PC-9 (cell line): ENCODE measurements at regions not wholly inside any gene's neighbourhood (a gene's known extent, or its start where the extent isn't known, plus 50 kb on each side); places are given as distances from the start of the nearest gene placed in this dataset.

ENCODE experiments used
- BruUV-seq: library from RNA; stranded (reverse); fragments of 400-500 nt; replicated peaks from 2 replicates; lab custom pipeline; 2021; lab: Mats Ljungman, UMichigan
- CTCF ChIA-PET: fragments of 300-600 bp; sonication (Branson Sonifier 250); formaldehyde crosslinking; loops from one replicate; lab custom pipeline; 2022; ENCODE audit warnings: antibody characterized with exemption; lab: Charles Lee
- POLR2A ChIA-PET: fragments of 300-600 bp; sonication (Branson Sonifier 250); formaldehyde crosslinking; loops from one replicate; lab custom pipeline; 2022; ENCODE audit warnings: antibody characterized with exemption; ENCODE audit not compliant: unreplicated experiment; lab: Charles Lee
- DNase-seq, 2 experiments: peaks; one replicate each; pipeline versions ENCODE4 v3.0.0 to v3.0.0-alpha.2; 2015 to 2022; ENCODE audit warnings: mixed read lengths in 1 of 2
- H2AFZ ChIP-seq: fragments of 200-600 bp; sonication (generic); 2 replicates; pipeline ENCODE4 v1.8.1; 2017; ENCODE audit warnings: antibody characterized with exemption
- H3F3A ChIP-seq: fragments of 200-600 bp; sonication (generic); 2 replicates; pipeline ENCODE4 v1.8.1; 2017; ENCODE audit warnings: antibody characterized with exemption, mild to moderate bottlenecking, low read depth; ENCODE audit not compliant: insufficient read depth
- H3K27ac ChIP-seq: fragments of 200-600 bp; sonication (generic); 2 replicates; pipeline ENCODE4 v1.6.1; 2016; ENCODE audit warnings: mixed run types
- H3K27me3 ChIP-seq: fragments of 200-600 bp; sonication (generic); 2 replicates; pipeline ENCODE4 v1.6.1; 2016; ENCODE audit warnings: low read depth, mixed run types; ENCODE audit not compliant: insufficient read depth
- H3K36me3 ChIP-seq: fragments of 200-600 bp; sonication (generic); 2 replicates; pipeline ENCODE4 v1.6.1; 2016; ENCODE audit warnings: low read depth, mixed run types
- H3K4me1 ChIP-seq: fragments of 200-600 bp; sonication (generic); replicated peaks from 2 replicates; pipeline ENCODE4 v1.6.1; 2016; ENCODE audit warnings: mixed run types; ENCODE audit not compliant: insufficient read depth
- H3K4me2 ChIP-seq: fragments of 200-600 bp; sonication (generic); 2 replicates; pipeline ENCODE4 v1.6.1; 2017; ENCODE audit warnings: mixed run types
- H3K4me3 ChIP-seq: fragments of 200-600 bp; sonication (generic); 2 replicates; pipeline ENCODE4 v1.6.1; 2016; ENCODE audit warnings: mixed run types
- H3K79me2 ChIP-seq: fragments of 200-600 bp; sonication (generic); 2 replicates; pipeline ENCODE4 v1.6.1; 2017; ENCODE audit warnings: low read depth, mixed run types
- H3K9me2 ChIP-seq: fragments of 200-600 bp; sonication (generic); 2 replicates; pipeline ENCODE4 v1.8.1; 2017; ENCODE audit warnings: mild to moderate bottlenecking; ENCODE audit not compliant: insufficient read depth
- H3K9me3 ChIP-seq: fragments of 200-600 bp; sonication (generic); 2 replicates; pipeline ENCODE4 v1.8.1; 2016; ENCODE audit warnings: low read depth; ENCODE audit not compliant: insufficient read depth
- H4K20me1 ChIP-seq: fragments of 200-600 bp; sonication (generic); 2 replicates; pipeline ENCODE4 v1.8.1; 2017; ENCODE audit not compliant: insufficient read depth
- CTCF ChIP-seq: fragments of 200-600 bp; sonication (generic); conservative IDR thresholded peaks from 2 replicates; pipeline ENCODE4 v1.6.1; 2017; ENCODE audit warnings: mixed run types, antibody characterized with exemption, mild to moderate bottlenecking, moderate library complexity
- EZH2 ChIP-seq: fragments of 200-600 bp; sonication (generic); IDR thresholded peaks from 2 replicates; pipeline ENCODE4 v1.8.0; 2017; ENCODE audit warnings: antibody characterized with exemption, low read depth
- intact Hi-C: fragments of 100-400 bp; cut with micrococcal nuclease; formaldehyde crosslinking; loops from one replicate; pipeline ENCODE4 v1.10.0; 2022; ENCODE audit not compliant: unreplicated experiment

GRCh38 chr5:17925276-17925675 lies 291.0 kb downstream of the TAF11L14 start:
- ChIA-PET POLR2A (no interaction called here), CTCF (no interaction called here)
- Histone ChIP-seq H2AFZ (no peak overlapping the region), H3K4me1 (no peaks in the 10 kb centered on the region), H3F3A (no peaks in the 10 kb centered on the region), H3K27ac (no peak overlapping the region), H3K9me3 (no peaks in the 10 kb centered on the region), H3K27me3 (no peaks in the 10 kb centered on the region), H3K4me2 (no peak overlapping the region), H3K4me3 (no peak overlapping the region), H3K36me3 (no peaks in the 10 kb centered on the region), H4K20me1 (no peaks in the 10 kb centered on the region), H3K79me2 (no peaks in the 10 kb centered on the region), H3K9me2 (no peaks in the 10 kb centered on the region)
- TF ChIP-seq EZH2 = no peak
- TF ChIP-seq CTCF = no peak
- DNase-seq = no peak
- intact Hi-C loops = no loop called here
- no TSS peak for BruUV-seq

GRCh38 chr5:17928581-17928981 lies 294.3 kb downstream of the TAF11L14 start:
- no peak overlapping the region for H3K27ac ChIP-seq
- H3K4me3 ChIP-seq = no peak overlapping the region
- no peaks in the 10 kb centered on the region for H3K27me3 ChIP-seq
- POLR2A ChIA-PET = no interaction called here
- BruUV-seq = no TSS peak
- H3F3A ChIP-seq = no peaks in the 10 kb centered on the region
- CTCF ChIA-PET = no interaction called here
- no peaks in the 10 kb centered on the region for H3K36me3 ChIP-seq
- H3K79me2 ChIP-seq = no peaks in the 10 kb centered on the region
- H4K20me1 ChIP-seq = no peaks in the 10 kb centered on the region
- DNase-seq = no peak
- no peaks in the 10 kb centered on the region for H3K4me1 ChIP-seq
- H3K4me2 ChIP-seq = no peak overlapping the region
- H3K9me2 ChIP-seq = no peaks in the 10 kb centered on the region
- H2AFZ ChIP-seq = no peak overlapping the region
- no peak for TF ChIP-seq EZH2
- TF ChIP-seq CTCF = no peak
- no peaks in the 10 kb centered on the region for H3K9me3 ChIP-seq
- intact Hi-C loops = no loop called here

- Histone ChIP-seq H3K36me3 (no peaks in the 10 kb centered on the region), H3K27ac (no peak overlapping the region), H3K4me3 (no peak overlapping the region), H3K9me2 (no peaks in the 10 kb centered on the region), H3K9me3 (0 out of 2 replicates have a peak, but pooled peaks cover 1% of the 10 kb centered on the region), H4K20me1 (no peaks in the 10 kb centered on the region), H3K4me2 (no peak overlapping the region), H2AFZ (no peak overlapping the region), H3K79me2 (no peaks in the 10 kb centered on the region), H3K27me3 (no peaks in the 10 kb centered on the region), H3F3A (no peaks in the 10 kb centered on the region), H3K4me1 (no peaks in the 10 kb centered on the region)
- BruUV-seq = no TSS peak
- TF ChIP-seq CTCF (no peak), EZH2 (no peak)
- intact Hi-C loops = no loop called here
- ChIA-PET POLR2A (no interaction called here), CTCF (no interaction called here)
- no peak for DNase-seq
These were observed 294.9 kb downstream of the TAF11L14 start for GRCh38 chr5:17929171-17929570.
